ENCODE measurements at regions not wholly inside any gene's neighbourhood (a gene's known extent, or its start where the extent isn't known, plus 50 kb on each side); places are given as distances from the start of the nearest gene placed in this dataset.

GRCh38 chr6:133583907-133584427 lies 304.9 kb upstream of the TCF21 start:
- Mint-ChIP-seq H3K27me3 (ENCODE audit: low read depth) (no peaks in the 10 kb centered on the region), H3K27ac (no peak overlapping the region), H3K36me3 (no peaks in the 10 kb centered on the region; the same call in none of the 2 replicates), H3K4me3 (no peak overlapping the region), H3K4me1 (no peaks in the 10 kb centered on the region), H3K9me3 (peaks cover 23% of the 10 kb centered on the region)
- ATAC-seq (no peak), DNase-seq (ENCODE audit: low spot score) (no peak)
- POLR2A ChIA-PET = no interaction called here
- TF ChIP-seq FOXP4 (CRISPR knock-in tag; IDR thresholded peaks at IDR 0.05) (no peak), TEAD4 (CRISPR knock-in tag; IDR thresholded peaks at IDR 0.05) (no peak), HMGA2 (CRISPR knock-in tag; IDR thresholded peaks at IDR 0.05) (no peak), GRHL2 (CRISPR knock-in tag; IDR thresholded peaks at IDR 0.05; ENCODE audit: insufficient replicate concordance, severe bottlenecking) (no peak), ZNF416 (CRISPR knock-in tag; IDR thresholded peaks at IDR 0.05) (no peak), JUN (CRISPR knock-in tag; IDR thresholded peaks at IDR 0.05) (no peak), ZNF263 (CRISPR knock-in tag; IDR thresholded peaks at IDR 0.05; ENCODE audit: low read depth) (no peak), ZNF317 (CRISPR knock-in tag; IDR thresholded peaks at IDR 0.05; ENCODE audit: borderline replicate concordance, low read depth) (no peak), NFATC4 (CRISPR knock-in tag; IDR thresholded peaks at IDR 0.05) (no peak), ETV6 (CRISPR knock-in tag; IDR thresholded peaks at IDR 0.05) (no peak), ESRRA (CRISPR knock-in tag; IDR thresholded peaks at IDR 0.05; ENCODE audit: borderline replicate concordance) (no peak), SP1 (CRISPR knock-in tag; conservative IDR thresholded peaks at IDR 0.05) (no peak), TEAD1 (CRISPR knock-in tag; IDR thresholded peaks at IDR 0.05) (no peak), USF2 (CRISPR knock-in tag; IDR thresholded peaks at IDR 0.05) (no peak), CREM (CRISPR knock-in tag; IDR thresholded peaks at IDR 0.05) (no peak), ZNF121 (CRISPR knock-in tag; IDR thresholded peaks at IDR 0.05) (no peak)
- TF ChIP-seq, protein P1, sequence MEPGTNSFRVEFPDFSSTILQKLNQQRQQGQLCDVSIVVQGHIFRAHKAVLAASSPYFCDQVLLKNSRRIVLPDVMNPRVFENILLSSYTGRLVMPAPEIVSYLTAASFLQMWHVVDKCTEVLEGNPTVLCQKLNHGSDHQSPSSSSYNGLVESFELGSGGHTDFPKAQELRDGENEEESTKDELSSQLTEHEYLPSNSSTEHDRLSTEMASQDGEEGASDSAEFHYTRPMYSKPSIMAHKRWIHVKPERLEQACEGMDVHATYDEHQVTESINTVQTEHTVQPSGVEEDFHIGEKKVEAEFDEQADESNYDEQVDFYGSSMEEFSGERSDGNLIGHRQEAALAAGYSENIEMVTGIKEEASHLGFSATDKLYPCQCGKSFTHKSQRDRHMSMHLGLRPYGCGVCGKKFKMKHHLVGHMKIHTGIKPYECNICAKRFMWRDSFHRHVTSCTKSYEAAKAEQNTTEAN (CRISPR knock-in tag; IDR thresholded peaks at IDR 0.05) = no peak
- TF ChIP-seq, protein P2, sequence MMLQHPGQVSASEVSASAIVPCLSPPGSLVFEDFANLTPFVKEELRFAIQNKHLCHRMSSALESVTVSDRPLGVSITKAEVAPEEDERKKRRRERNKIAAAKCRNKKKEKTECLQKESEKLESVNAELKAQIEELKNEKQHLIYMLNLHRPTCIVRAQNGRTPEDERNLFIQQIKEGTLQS (CRISPR knock-in tag; conservative IDR thresholded peaks at IDR 0.05) = no peak
- TF ChIP-seq, protein P3, sequence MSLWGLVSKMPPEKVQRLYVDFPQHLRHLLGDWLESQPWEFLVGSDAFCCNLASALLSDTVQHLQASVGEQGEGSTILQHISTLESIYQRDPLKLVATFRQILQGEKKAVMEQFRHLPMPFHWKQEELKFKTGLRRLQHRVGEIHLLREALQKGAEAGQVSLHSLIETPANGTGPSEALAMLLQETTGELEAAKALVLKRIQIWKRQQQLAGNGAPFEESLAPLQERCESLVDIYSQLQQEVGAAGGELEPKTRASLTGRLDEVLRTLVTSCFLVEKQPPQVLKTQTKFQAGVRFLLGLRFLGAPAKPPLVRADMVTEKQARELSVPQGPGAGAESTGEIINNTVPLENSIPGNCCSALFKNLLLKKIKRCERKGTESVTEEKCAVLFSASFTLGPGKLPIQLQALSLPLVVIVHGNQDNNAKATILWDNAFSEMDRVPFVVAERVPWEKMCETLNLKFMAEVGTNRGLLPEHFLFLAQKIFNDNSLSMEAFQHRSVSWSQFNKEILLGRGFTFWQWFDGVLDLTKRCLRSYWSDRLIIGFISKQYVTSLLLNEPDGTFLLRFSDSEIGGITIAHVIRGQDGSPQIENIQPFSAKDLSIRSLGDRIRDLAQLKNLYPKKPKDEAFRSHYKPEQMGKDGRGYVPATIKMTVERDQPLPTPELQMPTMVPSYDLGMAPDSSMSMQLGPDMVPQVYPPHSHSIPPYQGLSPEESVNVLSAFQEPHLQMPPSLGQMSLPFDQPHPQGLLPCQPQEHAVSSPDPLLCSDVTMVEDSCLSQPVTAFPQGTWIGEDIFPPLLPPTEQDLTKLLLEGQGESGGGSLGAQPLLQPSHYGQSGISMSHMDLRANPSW (CRISPR knock-in tag; conservative IDR thresholded peaks at IDR 0.05; ENCODE audit: low read depth) = no peak
- TF ChIP-seq, protein P4, sequence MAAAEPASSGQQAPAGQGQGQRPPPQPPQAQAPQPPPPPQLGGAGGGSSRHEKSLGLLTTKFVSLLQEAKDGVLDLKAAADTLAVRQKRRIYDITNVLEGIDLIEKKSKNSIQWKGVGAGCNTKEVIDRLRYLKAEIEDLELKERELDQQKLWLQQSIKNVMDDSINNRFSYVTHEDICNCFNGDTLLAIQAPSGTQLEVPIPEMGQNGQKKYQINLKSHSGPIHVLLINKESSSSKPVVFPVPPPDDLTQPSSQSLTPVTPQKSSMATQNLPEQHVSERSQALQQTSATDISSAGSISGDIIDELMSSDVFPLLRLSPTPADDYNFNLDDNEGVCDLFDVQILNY (CRISPR knock-in tag; IDR thresholded peaks at IDR 0.05) = no peak
- CTCF ChIA-PET = no interaction called here
